ENCODE measurements at regions not wholly inside any gene's neighbourhood (a gene's known extent, or its start where the extent isn't known, plus 50 kb on each side); places are given as distances from the start of the nearest gene placed in this dataset.

GRCh38 chr2:198279026-198279425 is 474.6 kb downstream of the PLCL1 start:
- TF ChIP-seq CTCF (IDR thresholded peaks at IDR 0.05) = no peak
- no peak for TF ChIP-seq POLR2A (IDR thresholded peaks at IDR 0.05)
